ENCODE measurements at regions not wholly inside any gene's neighbourhood (a gene's known extent, or its start where the extent isn't known, plus 50 kb on each side); places are given as distances from the start of the nearest gene placed in this dataset.

- intact Hi-C loops (cut with DNase I; ENCODE audit: low total_unique reads) = no loop called here
- H3K27me3 ChIP-seq = no peaks in the 10 kb centered on the region
- H3K27ac ChIP-seq = peak overlapping the region; percentile 55 to 91 (median 85)
- TF ChIP-seq EP300 (IDR thresholded peaks at IDR 0.05) = no peak
- DNase-seq = peak in 1 of 2 donors; percentile 27
- no peaks in the 10 kb centered on the region for H3K36me3 ChIP-seq
- H3K9me3 ChIP-seq = no peaks in the 10 kb centered on the region
- H3K4me1 ChIP-seq = peaks cover 4 to 38% (median 29%) of the 10 kb centered on the region in 4 donors
- no peak overlapping the region for H3K4me3 ChIP-seq
Measured at GRCh38 chr14:65296402-65296801, 116.1 kb upstream of the FUT8 start.

- Histone ChIP-seq H3K27ac (peak overlapping the region; percentile 37 to 91 (median 85)), H3K4me3 (no peak overlapping the region), H3K27me3 (no peaks in the 10 kb centered on the region), H3K4me1 (peaks cover 5 to 36% (median 29%) of the 10 kb centered on the region in 4 donors), H3K9me3 (no peaks in the 10 kb centered on the region), H3K36me3 (no peaks in the 10 kb centered on the region)
- WGBS, 5 donors = 69 to 84% (median 75%) methylated on average over 4 of the region's 4 CpGs
- TF ChIP-seq POLR2A (IDR thresholded peaks at IDR 0.05) (no peak), POLR2AphosphoS5 (IDR thresholded peaks at IDR 0.05) (no peak), EP300 (IDR thresholded peaks at IDR 0.05) (no peak), CTCF (IDR thresholded peaks at IDR 0.05) (no peak)
- DNase-seq = peak in 1 of 2 donors; percentile 14
- intact Hi-C loops (cut with DNase I; ENCODE audit: low total_unique reads) = no loop called here
Measured at GRCh38 chr14:65296876-65297275, 115.7 kb upstream of the FUT8 start.

GRCh38 chr14:65297744-65298143 is 114.8 kb upstream of the FUT8 start:
- H3K27ac ChIP-seq = peak overlapping the region; percentile 81 to 91 (median 85)
- DNase-seq = peak; percentile 78 to 93
- intact Hi-C loops (cut with DNase I; ENCODE audit: low total_unique reads) = no loop called here
- TF ChIP-seq EP300 (IDR thresholded peaks at IDR 0.05) (no peak), CTCF (IDR thresholded peaks at IDR 0.05) (no peak), POLR2A (IDR thresholded peaks at IDR 0.05) (no peak), POLR2AphosphoS5 (IDR thresholded peaks at IDR 0.05) (peak in 2 of 3 donors; percentile 75 to 82)
- H3K4me3 ChIP-seq = no peak overlapping the region
- H3K27me3 ChIP-seq = no peaks in the 10 kb centered on the region
- H3K36me3 ChIP-seq = no peaks in the 10 kb centered on the region
- H3K4me1 ChIP-seq = peaks cover 12 to 39% (median 35%) of the 10 kb centered on the region in 4 donors
- WGBS, 5 donors = 51 to 70% (median 56%) methylated on average over 5 of the region's 5 CpGs
- H3K9me3 ChIP-seq = no peaks in the 10 kb centered on the region

- Histone ChIP-seq H3K27me3 (no peaks in the 10 kb centered on the region), H3K4me1 (peaks cover 25 to 59% (median 50%) of the 10 kb centered on the region in 4 donors), H3K9me3 (no peaks in the 10 kb centered on the region), H3K36me3 (no peaks in the 10 kb centered on the region), H3K27ac (peak overlapping the region; percentile 81 to 91 (median 87)), H3K4me3 (peak overlapping the region in 1 of 4 donors; percentile 13)
- 27 to 47% (median 33%) methylated on average over 3 of the region's 3 CpGs for WGBS, 5 donors
- TF ChIP-seq EP300 (IDR thresholded peaks at IDR 0.05) (no peak), POLR2AphosphoS5 (IDR thresholded peaks at IDR 0.05) (peak in 2 of 3 donors; percentile 79 to 80), CTCF (IDR thresholded peaks at IDR 0.05) (no peak)
- peak; percentile 70 to 85 for DNase-seq
- intact Hi-C loops (cut with DNase I; ENCODE audit: low total_unique reads) = no loop called here
Measured at GRCh38 chr14:65299826-65300225, 112.7 kb upstream of the FUT8 start.

GRCh38 chr14:65301862-65302539 is 110.5 kb upstream of the FUT8 start:
- peak overlapping the region in 1 of 4 donors; percentile 8 for H3K4me3 ChIP-seq
- TF ChIP-seq CTCF (IDR thresholded peaks at IDR 0.05) (no peak), POLR2A (IDR thresholded peaks at IDR 0.05) (no peak), POLR2AphosphoS5 (IDR thresholded peaks at IDR 0.05) (peak in 2 of 3 donors; percentile 48 to 61), EP300 (IDR thresholded peaks at IDR 0.05) (no peak)
- no peaks in the 10 kb centered on the region for H3K36me3 ChIP-seq
- 33 to 62% (median 48%) methylated on average over 7 of the region's 7 CpGs for WGBS, 5 donors
- no peaks in the 10 kb centered on the region for H3K9me3 ChIP-seq
- DNase-seq = peak; percentile 68 to 79
- intact Hi-C loops (cut with DNase I; ENCODE audit: low total_unique reads) = no loop called here
- H3K27ac ChIP-seq = peak overlapping the region; percentile 81 to 91 (median 87)
- no peaks in the 10 kb centered on the region for H3K27me3 ChIP-seq
- peaks cover 25 to 57% (median 50%) of the 10 kb centered on the region in 4 donors for H3K4me1 ChIP-seq
